ENCODE measurements at regions not wholly inside any gene's neighbourhood (a gene's known extent, or its start where the extent isn't known, plus 50 kb on each side); places are given as distances from the start of the nearest gene placed in this dataset.

- intact Hi-C loops (cut with DNase I; ENCODE audit: low total_unique reads), result no loop called here
- TF ChIP-seq POLR2A (IDR thresholded peaks at IDR 0.05) (no peak), EP300 (IDR thresholded peaks at IDR 0.05; ENCODE audit: low read depth) (no peak), CTCF (IDR thresholded peaks at IDR 0.05) (no peak), POLR2AphosphoS5 (IDR thresholded peaks at IDR 0.05) (no peak)
- H3K9me3 ChIP-seq, result no peaks in the 10 kb centered on the region
- 74 to 92% methylated on average over 3 to 4 of the region's 4 CpGs for WGBS, 2 donors (ENCODE audit: low coverage in 1 of 2)
- in situ Hi-C loops (cut with MboI; ENCODE audit: low pct_ligation_motif_present in 1 of 4, low pct_unique_long_range_greater_than_20kb in 1 of 4, low sequenced_read_pairs in 3 of 4), result no loop called here
- no peaks in the 10 kb centered on the region for H3K27me3 ChIP-seq
- peaks cover 0 to 22% (median 11%) of the 10 kb centered on the region in 4 donors for H3K4me1 ChIP-seq
- no peak overlapping the region for H3K27ac ChIP-seq
- no peak overlapping the region for H3K4me3 ChIP-seq
- no peaks in the 10 kb centered on the region for H3K36me3 ChIP-seq
- no peak for DNase-seq
Observed at GRCh38 chr5:115381911-115382662, 85.6 kb upstream of the CCDC112 start.

GRCh38 chr5:115379622-115380344 is 83.3 kb upstream of the CCDC112 start:
- peak overlapping the region in 1 of 4 donors; percentile 44 for H3K27ac ChIP-seq
- H3K4me1 ChIP-seq, result peaks cover 0 to 23% (median 11%) of the 10 kb centered on the region in 4 donors
- H3K9me3 ChIP-seq, result no peaks in the 10 kb centered on the region
- in situ Hi-C loops (cut with MboI; ENCODE audit: low pct_ligation_motif_present in 1 of 4, low pct_unique_long_range_greater_than_20kb in 1 of 4, low sequenced_read_pairs in 3 of 4), result loop anchor here in 1 of 4 donors (10.0 kb wide), 1 partner anchor 195 kb away; no protein-coding TSS in a partner anchor
- no peaks in the 10 kb centered on the region for H3K36me3 ChIP-seq
- no peak overlapping the region for H3K4me3 ChIP-seq
- TF ChIP-seq POLR2AphosphoS5 (IDR thresholded peaks at IDR 0.05) (peak in 1 of 3 donors; percentile 5), POLR2A (IDR thresholded peaks at IDR 0.05) (no peak)
- intact Hi-C loops (cut with DNase I; ENCODE audit: low total_unique reads), result no loop called here
- peak; percentile 32 for DNase-seq
- WGBS, 2 donors (ENCODE audit: low coverage in 1 of 2), result 40 to 50% methylated on average over 7 to 8 of the region's 8 CpGs
- H3K27me3 ChIP-seq, result no peaks in the 10 kb centered on the region

- no peak for DNase-seq
Observed at GRCh38 chr5:115378754-115379153, 82.3 kb upstream of the CCDC112 start.

GRCh38 chr5:115377468-115378217 is 81.2 kb upstream of the CCDC112 start:
- H3K4me3 ChIP-seq, result no peak overlapping the region

More at GRCh38 chr5:115378754-115379153, 82.3 kb upstream of the CCDC112 start:
- Histone ChIP-seq H3K27me3 (no peaks in the 10 kb centered on the region), H3K27ac (no peak overlapping the region), H3K4me1 (peaks cover 0 to 23% (median 11%) of the 10 kb centered on the region in 4 donors), H3K4me3 (no peak overlapping the region), H3K9me3 (no peaks in the 10 kb centered on the region), H3K36me3 (no peaks in the 10 kb centered on the region)
- no peak for TF ChIP-seq CTCF (IDR thresholded peaks at IDR 0.05)
- no peak for TF ChIP-seq EP300 (IDR thresholded peaks at IDR 0.05; ENCODE audit: low read depth)
- no peak for TF ChIP-seq POLR2AphosphoS5 (IDR thresholded peaks at IDR 0.05)
- TF ChIP-seq POLR2A (IDR thresholded peaks at IDR 0.05), result no peak
- WGBS, 2 donors (ENCODE audit: low coverage in 1 of 2), result 73 to 93% methylated on average over 2 of the region's 2 CpGs
- intact Hi-C loops (cut with DNase I; ENCODE audit: low total_unique reads) (no loop called here), in situ Hi-C loops (cut with MboI; ENCODE audit: low pct_ligation_motif_present in 1 of 4, low pct_unique_long_range_greater_than_20kb in 1 of 4, low sequenced_read_pairs in 3 of 4) (loop anchor here in 1 of 4 donors (10.0 kb wide), 1 partner anchor 196 kb away; no protein-coding TSS in a partner anchor)

More at GRCh38 chr5:115377468-115378217, 81.2 kb upstream of the CCDC112 start:
- DNase-seq, result no peak
- WGBS, 2 donors (ENCODE audit: low coverage in 1 of 2), result 50 to 53% methylated on average over 2 to 4 of the region's 4 CpGs
- no peaks in the 10 kb centered on the region for H3K27me3 ChIP-seq
- in situ Hi-C loops (cut with MboI; ENCODE audit: low pct_ligation_motif_present in 1 of 4, low pct_unique_long_range_greater_than_20kb in 1 of 4, low sequenced_read_pairs in 3 of 4) (loop anchor here in 1 of 4 donors (10.0 kb wide), 1 partner anchor 197 kb away; no protein-coding TSS in a partner anchor), intact Hi-C loops (cut with DNase I; ENCODE audit: low total_unique reads) (no loop called here)
- TF ChIP-seq POLR2A (IDR thresholded peaks at IDR 0.05), result no peak
- peak in 4 of 5 experiments; percentile 8 to 52 (median 28) for TF ChIP-seq CTCF (IDR thresholded peaks at IDR 0.05)
- peak in 1 of 3 donors; percentile 45 for TF ChIP-seq POLR2AphosphoS5 (IDR thresholded peaks at IDR 0.05)
- no peak for TF ChIP-seq EP300 (IDR thresholded peaks at IDR 0.05; ENCODE audit: low read depth)
- peaks cover 0 to 23% (median 11%) of the 10 kb centered on the region in 4 donors for H3K4me1 ChIP-seq
- H3K27ac ChIP-seq, result peak overlapping the region in 3 of 4 donors; percentile 46 to 54 (median 51)
- no peaks in the 10 kb centered on the region for H3K36me3 ChIP-seq
- H3K9me3 ChIP-seq, result no peaks in the 10 kb centered on the region

Measured in transverse colon (tissue), 4 donors.